ENCODE measurements at regions not wholly inside any gene's neighbourhood (a gene's known extent, or its start where the extent isn't known, plus 50 kb on each side); places are given as distances from the start of the nearest gene placed in this dataset.

DNA sequence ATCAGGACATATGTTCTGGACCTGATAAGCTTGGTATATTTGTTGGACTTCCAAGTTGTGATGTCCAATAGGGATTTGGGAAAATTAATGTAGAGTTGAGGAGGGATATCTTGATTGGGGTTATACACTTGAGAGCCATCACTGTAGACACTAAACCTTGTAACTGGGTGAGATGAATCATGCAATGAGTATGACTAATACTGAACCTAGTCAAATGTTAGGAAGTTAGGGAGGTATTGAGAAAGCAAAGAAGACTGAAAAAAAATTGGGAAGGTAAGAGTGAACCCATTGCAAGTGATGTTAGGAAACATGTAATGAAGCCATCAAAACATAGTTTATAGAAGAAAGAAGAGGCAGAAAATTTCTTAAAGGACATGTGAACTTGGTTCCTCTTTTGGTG, 668.4 kb upstream of the CDH9 start:
- no peak for DNase-seq (ENCODE audit: extremely low read depth, low read depth, low spot score)

DNA sequence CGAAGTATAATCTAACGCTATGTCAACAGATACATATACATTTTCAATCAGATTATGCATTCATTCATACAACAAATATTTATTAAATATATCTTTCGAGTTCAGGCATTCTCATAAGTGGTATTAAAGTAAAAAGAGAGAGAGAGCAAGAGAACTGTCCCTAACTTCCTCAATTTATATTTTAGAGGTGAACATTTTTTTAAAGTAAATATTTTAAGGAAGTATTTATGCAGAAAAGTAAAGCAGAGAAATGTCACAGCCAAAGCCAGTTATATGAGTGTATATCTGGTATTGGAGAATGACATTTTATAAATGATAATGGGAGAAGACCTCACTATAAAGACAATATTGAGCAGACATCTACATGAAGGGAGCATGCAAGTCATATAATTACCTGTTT, 667.3 kb upstream of the CDH9 start:
- no peak for DNase-seq (ENCODE audit: extremely low read depth, low read depth, low spot score)

DNA sequence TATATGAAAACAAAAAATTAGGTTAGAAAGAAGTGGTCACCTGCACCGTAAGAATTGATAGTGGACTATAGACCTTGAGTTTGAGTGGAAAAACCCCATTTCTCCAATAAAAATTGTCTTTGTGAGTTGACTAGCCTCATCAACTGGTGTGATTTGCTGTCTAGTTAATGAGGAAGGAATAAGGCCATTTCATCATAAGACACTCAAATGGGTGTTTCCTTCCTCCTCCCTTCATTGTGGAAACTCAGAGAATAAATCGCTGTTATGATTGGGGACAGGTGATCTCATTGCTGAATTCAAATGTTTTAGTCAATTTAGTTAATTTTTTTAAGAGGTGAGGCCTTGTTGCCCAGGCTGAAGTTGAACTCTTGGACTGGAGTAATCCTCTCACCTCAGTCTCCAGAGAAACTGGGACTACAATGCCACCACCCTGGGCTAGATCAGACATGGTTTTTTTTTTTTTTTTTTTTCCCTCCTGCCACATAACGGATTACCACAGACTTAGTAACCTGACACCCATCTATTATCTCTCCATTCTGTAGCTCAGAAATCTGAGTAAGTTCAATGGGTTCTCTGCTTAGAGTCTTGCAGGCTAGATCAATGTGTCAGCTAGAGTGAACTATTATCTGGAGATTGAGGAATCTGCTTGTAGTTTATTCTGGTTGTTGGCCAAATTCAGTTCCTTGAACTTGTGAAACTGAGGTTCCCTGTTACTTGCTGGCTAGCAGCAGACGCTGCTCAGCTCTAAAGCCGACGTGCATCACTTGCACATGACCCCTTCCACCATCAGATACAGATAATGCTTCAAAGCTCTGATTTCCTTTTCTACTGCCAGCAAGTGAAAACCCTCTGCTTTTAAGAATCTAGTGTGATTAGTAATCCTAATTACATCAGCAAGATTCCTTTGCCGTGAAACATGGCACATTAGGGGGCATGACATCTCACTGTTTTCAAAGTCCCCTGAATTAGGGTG, 663.8 kb upstream of the CDH9 start:
- DNase-seq (ENCODE audit: extremely low read depth, low read depth, low spot score), result no peak

DNA sequence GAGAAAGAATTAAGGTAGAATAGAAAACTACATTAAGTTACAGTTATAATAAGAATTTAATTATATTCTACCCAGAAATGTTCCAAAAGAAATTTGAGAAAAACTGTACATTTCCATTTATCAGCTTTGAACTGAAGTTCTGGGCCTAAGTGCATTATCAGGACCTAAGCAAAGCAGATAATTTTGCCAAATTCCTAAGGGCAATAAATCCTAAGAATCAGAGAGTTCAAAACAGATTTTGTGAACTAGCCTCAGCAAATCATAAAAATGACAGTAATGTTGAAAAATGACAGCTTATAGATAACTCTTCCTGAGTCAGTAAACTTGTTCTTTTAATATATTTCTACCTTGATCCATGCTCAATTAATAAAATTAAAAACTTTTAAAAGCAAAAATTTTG, 662.1 kb upstream of the CDH9 start:
- DNase-seq (ENCODE audit: extremely low read depth, low read depth, low spot score), result no peak

DNA sequence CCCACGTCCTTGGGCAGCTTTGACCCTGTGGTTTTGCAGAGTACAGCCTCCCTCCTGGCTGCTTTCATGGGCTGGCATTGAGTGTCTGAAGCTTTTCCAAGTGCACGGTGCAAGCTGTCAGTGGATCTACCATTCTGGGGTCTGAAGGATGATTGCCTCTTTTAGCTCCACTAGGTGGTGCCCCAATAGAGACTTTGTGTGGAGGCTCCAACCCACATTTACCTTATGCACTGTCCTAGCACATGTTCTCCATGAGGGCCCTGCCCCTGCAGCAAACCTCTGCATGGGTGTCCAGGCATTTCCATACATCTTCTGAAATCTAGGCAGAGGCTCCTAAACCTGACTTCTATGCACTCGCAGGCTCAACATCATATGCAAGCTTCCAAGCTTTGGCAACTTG, 644.2 kb upstream of the CDH9 start:
- no peak for DNase-seq (ENCODE audit: extremely low read depth, low read depth, low spot score)

DNA sequence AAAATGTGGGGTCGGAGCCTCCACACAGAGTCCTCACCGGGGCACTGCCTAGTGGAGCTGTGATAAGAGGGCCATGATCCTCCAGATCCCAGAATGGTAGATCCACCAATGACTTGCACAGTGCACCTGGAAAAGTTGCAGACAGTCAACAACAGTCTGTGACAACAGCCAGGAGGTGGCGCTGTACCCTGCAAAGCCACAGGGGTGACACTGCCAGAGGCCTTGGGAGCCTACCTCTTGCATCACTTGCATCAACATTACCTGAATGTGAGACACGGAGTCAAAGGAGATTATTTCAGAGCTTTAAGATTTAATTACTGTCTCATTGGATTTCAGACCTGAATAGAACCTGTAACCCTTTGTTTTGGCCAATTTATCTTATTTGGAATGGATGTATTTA, 614.1 kb upstream of the CDH9 start:
- DNase-seq (ENCODE audit: extremely low read depth, low read depth, low spot score), result no peak

DNA sequence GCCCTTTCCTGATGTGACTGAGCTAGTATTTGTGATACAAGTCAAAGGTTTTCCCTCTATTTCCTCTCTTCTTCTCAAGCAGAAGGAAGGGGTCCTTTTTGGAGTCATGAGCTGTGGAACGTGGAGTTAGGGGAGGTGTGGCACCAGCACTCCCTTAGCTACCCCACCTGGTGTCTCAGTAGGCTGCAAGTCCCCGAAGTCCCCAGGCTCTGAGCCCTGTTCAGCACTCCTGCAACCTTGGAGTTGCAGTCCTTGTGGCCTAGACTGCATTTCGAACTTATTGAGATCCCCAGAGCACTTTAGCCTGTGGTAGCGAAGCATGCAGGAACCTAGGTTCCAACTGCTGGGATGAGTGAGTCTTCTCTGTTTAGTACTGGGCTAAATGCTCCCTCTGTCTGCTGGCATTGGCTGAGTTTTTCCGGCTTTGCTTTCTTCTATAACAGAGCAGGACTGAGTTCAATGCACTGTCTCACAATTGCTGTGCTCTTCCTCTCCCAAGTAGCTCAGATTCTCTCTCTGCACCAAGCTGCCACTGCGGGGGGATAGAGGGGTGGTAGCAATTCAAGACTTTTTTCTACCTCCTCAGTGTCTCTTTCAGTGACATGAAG, 600.7 kb upstream of the CDH9 start:
- no peak for DNase-seq (ENCODE audit: extremely low read depth, low read depth, low spot score)

DNA sequence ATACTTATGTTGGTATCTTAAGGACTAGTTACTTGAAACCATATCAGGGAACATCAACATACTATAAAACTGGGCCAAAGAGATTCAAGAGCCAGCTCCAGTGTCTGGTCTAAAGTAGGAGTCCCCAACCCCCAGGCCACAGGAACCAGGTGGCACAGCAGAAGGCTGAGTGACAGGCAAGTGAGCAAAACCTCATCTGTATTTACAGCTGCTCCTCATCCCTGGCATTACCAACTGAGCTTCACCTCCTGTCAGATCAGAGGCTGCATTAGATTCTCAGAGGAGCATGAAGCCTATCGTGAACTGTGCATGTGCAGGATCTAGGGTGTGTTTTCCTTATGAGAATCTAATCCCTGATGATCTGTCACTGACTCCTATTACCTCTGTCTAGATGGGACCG, 581.6 kb upstream of the CDH9 start:
- no peak for DNase-seq (ENCODE audit: extremely low read depth, low read depth, low spot score)

DNA sequence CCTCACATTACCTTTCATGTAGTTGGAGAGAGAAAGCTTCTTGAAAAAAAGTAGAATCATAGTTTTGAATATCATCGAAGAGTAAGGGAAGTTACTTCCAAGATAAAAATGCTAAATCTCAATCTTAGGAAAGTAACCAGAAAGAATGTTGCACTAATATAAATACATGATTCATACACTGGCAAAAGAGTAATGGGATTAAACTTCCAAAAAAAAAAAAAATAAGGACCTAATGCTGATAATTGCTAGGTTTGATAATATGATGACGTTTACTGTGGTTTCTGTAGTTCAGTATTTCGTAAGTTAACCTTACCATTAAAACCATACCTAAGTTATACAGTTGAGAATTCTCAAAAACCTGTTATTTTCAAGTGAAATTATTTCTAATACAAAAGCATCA, 573.8 kb upstream of the CDH9 start:
- DNase-seq (ENCODE audit: extremely low read depth, low read depth, low spot score), result no peak

DNA sequence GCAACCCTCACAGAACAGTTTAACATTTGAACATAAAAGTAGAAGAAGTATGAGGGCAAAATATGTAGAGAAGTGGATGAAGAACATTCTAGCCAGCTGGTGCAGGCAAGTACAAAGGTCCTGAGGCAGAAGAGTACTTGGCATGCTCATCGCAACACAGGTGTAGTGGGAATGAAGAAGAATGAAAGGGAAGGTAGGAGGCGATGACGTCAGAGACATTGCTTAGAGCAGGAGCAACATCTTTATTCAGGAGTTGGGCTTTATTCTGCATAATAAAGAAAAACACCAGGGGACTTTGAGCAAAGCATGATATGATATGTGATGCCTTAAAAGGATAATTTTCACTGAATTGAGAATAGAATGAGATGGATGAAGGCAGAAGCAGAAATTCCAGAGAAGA, 570.6 kb upstream of the CDH9 start:
- no peak for DNase-seq (ENCODE audit: extremely low read depth, low read depth, low spot score)

DNA sequence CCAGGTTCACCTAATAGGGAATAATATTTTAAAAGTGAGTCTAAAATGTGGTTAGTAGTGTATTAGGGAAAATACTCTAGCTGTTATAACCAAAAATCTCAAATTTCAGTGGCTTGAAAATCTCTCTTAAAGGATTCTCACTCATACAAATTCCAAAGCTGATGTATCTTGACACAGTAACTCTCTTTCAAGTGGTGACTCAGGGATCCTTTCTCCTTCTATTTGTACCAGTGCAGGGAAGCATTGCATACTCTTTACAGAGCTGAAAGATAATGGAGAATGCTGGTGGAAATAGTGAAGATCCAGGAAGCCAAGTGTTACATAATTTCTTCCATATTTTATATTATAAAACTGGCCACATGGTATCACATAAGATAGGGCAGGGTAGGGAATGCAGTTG, 560.2 kb upstream of the CDH9 start:
- no peak for DNase-seq (ENCODE audit: extremely low read depth, low read depth, low spot score)

DNA sequence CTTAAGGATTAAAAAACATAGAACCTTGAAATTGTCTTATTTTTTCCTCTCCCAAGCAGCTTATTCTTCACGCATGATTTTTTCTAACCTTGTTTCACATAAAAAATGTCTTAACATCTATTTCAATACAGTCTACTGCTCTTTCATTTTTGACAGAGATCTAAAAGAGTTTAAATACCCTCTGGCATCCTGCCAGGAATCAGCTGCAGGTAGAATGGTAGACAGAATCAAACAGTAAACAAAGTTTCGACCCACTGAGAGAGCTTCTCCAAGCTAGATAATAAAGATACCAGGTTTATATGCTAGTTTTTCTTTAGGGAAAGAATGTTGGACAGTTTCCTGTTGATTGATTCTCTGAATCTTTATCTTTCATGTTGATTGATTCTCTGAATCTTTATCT, 555.8 kb upstream of the CDH9 start:
- no peak for DNase-seq (ENCODE audit: extremely low read depth, low read depth, low spot score)

DNA sequence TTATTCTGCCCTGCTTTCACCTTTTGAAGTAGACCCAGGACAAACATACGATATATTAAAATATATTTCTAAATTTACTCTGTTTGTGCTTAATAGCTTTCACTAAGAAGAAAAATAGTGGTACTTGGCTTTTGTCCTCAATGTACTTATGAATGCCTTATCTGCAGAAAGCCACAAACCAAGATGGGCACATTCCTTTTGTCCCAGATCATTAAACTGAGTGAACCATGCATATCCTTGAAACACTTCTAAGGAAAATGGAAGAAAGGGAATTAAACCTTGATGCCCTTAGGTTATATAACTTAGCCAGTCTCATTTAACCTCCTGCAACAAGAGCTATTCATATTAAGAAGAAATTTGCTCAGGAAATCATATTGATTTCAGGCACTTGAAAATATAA, 553.8 kb upstream of the CDH9 start:
- no peak for DNase-seq (ENCODE audit: extremely low read depth, low read depth, low spot score)

DNA sequence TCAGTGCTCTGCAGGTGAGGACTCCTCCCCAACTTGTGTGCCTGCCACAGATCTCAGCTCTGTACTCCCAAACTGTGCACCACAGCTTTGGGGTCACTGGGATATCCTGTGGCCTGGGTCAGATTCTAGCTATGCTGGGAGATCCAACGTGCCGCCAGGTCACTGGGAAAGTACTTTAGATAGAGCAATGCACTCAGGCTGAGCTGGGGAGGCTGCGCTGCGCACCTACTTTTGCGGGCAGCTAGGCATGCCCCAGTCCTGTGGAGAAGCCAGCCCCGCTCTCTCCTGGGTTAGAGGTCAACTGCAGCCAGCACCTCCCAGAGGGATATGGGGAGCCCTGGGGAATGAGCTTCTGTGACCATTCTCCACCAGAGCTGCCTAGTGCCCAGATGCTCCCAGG, 552.1 kb upstream of the CDH9 start:
- no peak for DNase-seq (ENCODE audit: extremely low read depth, low read depth, low spot score)

DNA sequence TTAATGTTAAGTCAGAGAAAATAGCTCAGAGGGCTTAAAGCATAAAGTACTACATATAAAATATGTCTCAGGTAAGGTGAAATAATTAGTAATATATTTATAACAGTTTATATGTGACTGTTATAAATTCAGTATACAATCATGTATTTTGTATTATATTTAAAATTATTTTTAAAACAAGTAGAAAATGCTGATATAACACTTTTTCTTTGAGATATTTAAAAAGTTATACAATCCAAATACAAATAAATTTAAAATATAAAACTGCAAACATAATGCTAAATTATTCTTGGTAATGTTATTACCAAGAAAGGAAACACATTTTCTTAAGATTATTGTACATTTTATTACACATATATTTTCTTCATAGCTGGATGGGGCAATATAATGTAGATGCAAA, 539.9 kb upstream of the CDH9 start:
- no peak for DNase-seq (ENCODE audit: extremely low read depth, low read depth, low spot score)

DNA sequence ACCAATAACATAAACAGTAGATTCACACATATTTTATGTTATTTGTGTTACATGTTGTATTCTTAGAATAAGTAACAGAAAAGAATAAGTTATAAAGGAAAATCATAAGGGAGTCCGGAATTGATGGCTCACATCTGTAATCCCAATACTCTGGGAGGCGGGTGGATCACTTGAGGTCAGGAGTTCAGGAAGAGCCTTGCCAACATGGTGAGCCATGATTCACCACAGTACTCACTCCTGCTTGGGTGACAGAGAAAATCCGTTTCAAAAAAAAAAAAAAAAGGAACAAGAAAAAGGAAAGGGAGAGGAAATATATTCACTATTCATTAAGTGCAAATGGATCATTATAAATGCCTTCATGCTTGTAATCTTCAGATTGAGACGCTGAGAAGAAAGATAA, 533.3 kb upstream of the CDH9 start:
- no peak for DNase-seq (ENCODE audit: extremely low read depth, low read depth, low spot score)

DNA sequence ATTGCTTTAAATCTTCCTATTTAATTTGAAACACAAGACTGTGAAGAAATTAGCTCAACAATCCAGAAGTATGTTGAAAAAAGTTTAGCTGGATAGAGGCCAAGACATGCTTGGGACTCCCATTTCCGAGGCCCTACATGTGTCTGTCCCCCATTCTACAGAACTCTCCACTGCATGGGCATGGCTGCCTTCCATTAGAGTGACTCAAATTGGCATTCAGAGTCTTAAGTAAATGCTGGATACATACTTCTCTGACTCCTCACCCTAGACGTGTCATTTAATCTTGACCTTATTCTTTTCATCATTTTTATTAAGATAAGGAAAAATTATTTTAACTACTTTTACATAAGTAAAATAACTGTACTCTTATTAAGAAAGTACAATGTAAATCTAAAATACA, 530.4 kb upstream of the CDH9 start:
- DNase-seq (ENCODE audit: extremely low read depth, low read depth, low spot score), result no peak

DNA sequence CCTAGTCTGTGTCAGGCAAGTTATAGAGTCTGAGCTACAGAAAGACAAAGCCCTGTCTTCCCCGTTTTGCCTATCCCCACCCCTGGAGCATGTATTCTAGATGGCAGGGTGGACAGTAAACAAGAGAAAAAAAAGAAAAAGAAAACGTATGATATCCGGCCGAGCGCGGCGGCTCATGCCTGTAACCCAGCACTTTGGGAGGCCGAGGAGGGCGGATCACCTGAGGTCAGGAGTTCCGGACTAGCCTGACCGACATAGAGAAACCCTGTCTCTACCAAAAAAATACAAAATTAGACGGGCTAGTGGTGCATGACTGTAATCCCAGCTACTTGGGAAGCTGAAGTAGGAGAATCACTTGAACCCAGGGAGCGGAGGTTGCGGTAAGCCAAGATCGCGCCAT, 523.0 kb upstream of the CDH9 start:
- DNase-seq (ENCODE audit: extremely low read depth, low read depth, low spot score), result no peak

DNA sequence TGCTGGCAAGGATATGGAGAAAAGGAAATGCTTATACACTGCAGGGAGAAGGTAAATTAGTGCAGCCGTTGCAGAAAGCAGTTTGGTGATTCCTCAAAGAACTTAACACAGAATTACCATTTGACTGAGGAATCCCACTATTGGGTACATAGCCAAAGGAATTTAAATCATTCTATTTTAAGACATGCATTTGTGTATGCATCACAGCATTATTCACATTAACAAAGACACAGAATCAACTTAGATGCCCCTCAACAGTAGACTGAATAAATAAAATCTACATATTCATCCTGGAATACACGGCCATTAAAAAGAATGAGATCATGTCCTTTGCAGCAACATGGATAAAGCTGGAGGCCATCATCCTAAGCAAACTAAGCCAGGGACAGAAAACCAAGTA, 510.1 kb upstream of the CDH9 start:
- no peak for DNase-seq (ENCODE audit: extremely low read depth, low read depth, low spot score)

DNA sequence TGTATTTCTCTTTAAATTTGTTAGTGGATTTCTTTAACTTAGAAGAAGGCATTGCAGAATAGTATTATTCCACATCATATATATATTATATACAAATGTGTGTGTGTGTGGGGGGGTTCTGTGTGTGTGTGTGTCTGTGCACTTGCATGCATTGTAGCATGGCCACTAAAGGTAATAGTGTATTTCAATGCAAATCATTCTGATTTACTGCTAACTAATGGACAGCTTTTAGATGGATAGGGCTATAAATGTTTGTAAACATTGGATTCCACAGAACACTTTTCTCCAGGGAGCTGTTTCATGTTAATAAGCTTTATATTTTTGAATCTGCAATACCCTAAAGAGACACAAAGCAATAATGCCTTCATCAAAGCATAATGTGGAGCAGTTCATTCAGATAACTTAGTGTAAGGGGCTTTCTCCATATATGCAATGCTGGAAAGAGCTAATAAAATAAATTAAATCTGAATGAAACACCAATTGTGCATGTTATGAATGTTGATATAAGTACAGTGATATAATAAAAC, 496.7 kb upstream of the CDH9 start:
- DNase-seq (ENCODE audit: extremely low read depth, low read depth, low spot score), result no peak

DNA sequence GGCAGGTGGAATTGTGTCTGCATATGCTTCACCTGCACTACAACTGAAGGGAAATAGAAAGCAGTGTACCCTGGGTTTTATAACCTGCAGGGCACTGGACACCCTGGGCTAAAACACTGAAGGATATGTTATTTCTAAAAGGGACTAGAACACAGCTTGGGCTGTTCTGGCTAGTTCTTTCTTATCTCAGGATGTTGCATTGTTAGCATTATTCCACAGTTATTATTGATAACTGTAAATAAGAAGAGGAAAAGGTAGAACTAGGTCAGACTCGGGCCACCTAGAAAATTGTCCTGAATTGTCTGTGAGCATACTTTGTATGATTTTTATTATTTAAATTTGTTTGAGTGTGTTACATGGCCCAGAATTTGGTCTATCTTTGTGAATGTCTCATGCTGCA, 493.9 kb upstream of the CDH9 start:
- no peak for DNase-seq (ENCODE audit: extremely low read depth, low read depth, low spot score)

DNA sequence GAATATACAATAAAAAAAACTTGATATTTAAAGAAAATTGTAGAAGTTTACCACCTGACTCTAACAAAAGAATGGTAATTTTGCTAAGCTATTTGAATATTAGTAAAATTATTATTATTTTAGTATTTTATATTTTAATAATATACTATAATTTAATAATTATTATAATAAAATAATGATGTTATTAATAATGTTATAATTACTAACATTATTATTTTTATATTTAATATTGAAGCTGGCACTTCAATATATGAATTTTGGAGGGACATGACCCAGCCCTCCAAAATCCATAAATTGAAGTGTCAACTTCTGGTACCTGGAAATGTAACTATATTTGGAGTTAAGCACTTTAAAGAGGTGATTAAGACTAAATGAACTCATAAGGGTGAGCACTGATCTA, 486.1 kb upstream of the CDH9 start:
- DNase-seq (ENCODE audit: extremely low read depth, low read depth, low spot score), result no peak

Measured in glomerular endothelial cell (primary cell).